Fibroblast of lung (primary cell): ENCODE measurements at regions not wholly inside any gene's neighbourhood (a gene's known extent, or its start where the extent isn't known, plus 50 kb on each side); places are given as distances from the start of the nearest gene placed in this dataset.

ENCODE experiments used
- DNase-seq, 2 donors: peaks; one replicate each; pipeline versions ENCODE4 v3.0.0 to v3.0.0-alpha.2; 2010; ENCODE audit warnings: low read depth in 2 of 2
- H2AFZ ChIP-seq: 2 replicates; pipeline ENCODE4 v1.5.1; 2012; ENCODE audit warnings: low read length, control low read depth, inconsistent platforms
- H3K27ac ChIP-seq: 2 replicates; pipeline ENCODE4 v1.5.1; 2011; ENCODE audit warnings: low read length, control low read depth; ENCODE audit not compliant: insufficient read depth
- H3K27me3 ChIP-seq: 2 replicates; pipeline ENCODE4 v1.5.1; 2011; ENCODE audit warnings: mild to moderate bottlenecking, low read length; ENCODE audit not compliant: control insufficient read depth, insufficient read depth
- H3K36me3 ChIP-seq: 2 replicates; pipeline ENCODE4 v1.5.1; 2011; ENCODE audit warnings: low read length; ENCODE audit not compliant: control insufficient read depth, insufficient read depth
- H3K4me1 ChIP-seq: 2 replicates; pipeline ENCODE4 v1.5.1; 2011; ENCODE audit warnings: low read length; ENCODE audit not compliant: control insufficient read depth, insufficient read depth; ENCODE audit errors: extremely low read depth
- H3K4me2 ChIP-seq: 2 replicates; pipeline ENCODE4 v1.5.1; 2011; ENCODE audit warnings: low read length, control low read depth; ENCODE audit not compliant: insufficient read depth; ENCODE audit errors: extremely low read depth
- H3K4me3 ChIP-seq, 4 experiments: fragments of 200-600 bp in 1 of 4; sonication (generic) in 1 of 4; replicated peaks in 1 of 4; 2 replicates each; pipeline ENCODE4 v1.5.1; 2011 to 2016; ENCODE audit warnings: low read length in 4 of 4, low read depth in 3 of 4, mild to moderate bottlenecking in 3 of 4, control low read depth in 2 of 4, inconsistent platforms in 1 of 4, mixed read lengths in 1 of 4; ENCODE audit not compliant: insufficient read depth in 1 of 4; ENCODE audit errors: control extremely low read depth in 1 of 4
- H3K79me2 ChIP-seq: 2 replicates; pipeline ENCODE4 v1.5.1; 2012; ENCODE audit warnings: mild to moderate bottlenecking, low read length, inconsistent platforms; ENCODE audit not compliant: control insufficient read depth, insufficient read depth
- H3K9ac ChIP-seq: 2 replicates; pipeline ENCODE4 v1.5.1; 2011; ENCODE audit warnings: mild to moderate bottlenecking, low read length, control low read depth; ENCODE audit not compliant: insufficient read depth
- H3K9me3 ChIP-seq: 2 replicates; pipeline ENCODE4 v1.5.1; 2012; ENCODE audit warnings: low read depth, low read length; ENCODE audit not compliant: control insufficient read depth, insufficient read depth
- H4K20me1 ChIP-seq: 2 replicates; pipeline ENCODE4 v1.5.1; 2011; ENCODE audit warnings: low read length; ENCODE audit not compliant: control insufficient read depth, insufficient read depth; ENCODE audit errors: extremely low read depth
- EZH2 ChIP-seq: IDR thresholded peaks from 2 replicates; pipeline ENCODE4 v1.5.1; 2012; ENCODE audit warnings: low read length, control low read depth, mild to moderate bottlenecking; ENCODE audit errors: missing control alignments
- TF ChIP-seq, protein P1 (sequence below), 2 donors: IDR thresholded peaks in 1 of 2; conservative IDR thresholded peaks in 1 of 2; 1 replicate in 1 of 2; 2 replicates in 1 of 2; pipeline ENCODE4 v1.5.1; 2011 to 2012; ENCODE audit warnings: low read length in 2 of 2, control low read depth in 1 of 2, inconsistent platforms in 1 of 2, low read depth in 1 of 2, mild to moderate bottlenecking in 1 of 2

- DNase-seq = peak in 1 of 2 donors; percentile 14
- TF ChIP-seq, protein P1, sequence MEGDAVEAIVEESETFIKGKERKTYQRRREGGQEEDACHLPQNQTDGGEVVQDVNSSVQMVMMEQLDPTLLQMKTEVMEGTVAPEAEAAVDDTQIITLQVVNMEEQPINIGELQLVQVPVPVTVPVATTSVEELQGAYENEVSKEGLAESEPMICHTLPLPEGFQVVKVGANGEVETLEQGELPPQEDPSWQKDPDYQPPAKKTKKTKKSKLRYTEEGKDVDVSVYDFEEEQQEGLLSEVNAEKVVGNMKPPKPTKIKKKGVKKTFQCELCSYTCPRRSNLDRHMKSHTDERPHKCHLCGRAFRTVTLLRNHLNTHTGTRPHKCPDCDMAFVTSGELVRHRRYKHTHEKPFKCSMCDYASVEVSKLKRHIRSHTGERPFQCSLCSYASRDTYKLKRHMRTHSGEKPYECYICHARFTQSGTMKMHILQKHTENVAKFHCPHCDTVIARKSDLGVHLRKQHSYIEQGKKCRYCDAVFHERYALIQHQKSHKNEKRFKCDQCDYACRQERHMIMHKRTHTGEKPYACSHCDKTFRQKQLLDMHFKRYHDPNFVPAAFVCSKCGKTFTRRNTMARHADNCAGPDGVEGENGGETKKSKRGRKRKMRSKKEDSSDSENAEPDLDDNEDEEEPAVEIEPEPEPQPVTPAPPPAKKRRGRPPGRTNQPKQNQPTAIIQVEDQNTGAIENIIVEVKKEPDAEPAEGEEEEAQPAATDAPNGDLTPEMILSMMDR (conservative IDR thresholded peaks at IDR 0.05 in 1 of 2, IDR thresholded peaks at IDR 0.05 in 1 of 2; ENCODE audit: low read depth in 1 of 2, low read length in 2 of 2) = no peak
- no peak for TF ChIP-seq EZH2
- no peaks in the 10 kb centered on the region for H3K4me1 ChIP-seq
- H3K79me2 ChIP-seq = no peaks in the 10 kb centered on the region
- no peak overlapping the region for H3K9ac ChIP-seq
- H3K4me2 ChIP-seq = no peak overlapping the region
- no peaks in the 10 kb centered on the region for H3K27me3 ChIP-seq
- H2AFZ ChIP-seq = no peak overlapping the region
- no peaks in the 10 kb centered on the region for H3K9me3 ChIP-seq
- no peak overlapping the region for H3K4me3 ChIP-seq
- H4K20me1 ChIP-seq = no peaks in the 10 kb centered on the region
- no peaks in the 10 kb centered on the region for H3K36me3 ChIP-seq
- no peak overlapping the region for H3K27ac ChIP-seq
Observed at GRCh38 chr15:99863550-99864198, 130.4 kb upstream of the LYSMD4 start.

- no peak for TF ChIP-seq EZH2
- TF ChIP-seq, protein P1 (conservative IDR thresholded peaks at IDR 0.05 in 1 of 2, IDR thresholded peaks at IDR 0.05 in 1 of 2; ENCODE audit: low read depth in 1 of 2, low read length in 2 of 2) = no peak
- H3K9ac ChIP-seq = no peak overlapping the region
- H3K27me3 ChIP-seq = no peaks in the 10 kb centered on the region
- no peak for DNase-seq
- H3K27ac ChIP-seq = no peak overlapping the region
- H4K20me1 ChIP-seq = no peaks in the 10 kb centered on the region
- no peaks in the 10 kb centered on the region for H3K79me2 ChIP-seq
- no peak overlapping the region for H3K4me3 ChIP-seq
- H2AFZ ChIP-seq = no peak overlapping the region
- H3K4me2 ChIP-seq = no peak overlapping the region
- H3K4me1 ChIP-seq = no peaks in the 10 kb centered on the region
- no peaks in the 10 kb centered on the region for H3K9me3 ChIP-seq
- H3K36me3 ChIP-seq = no peaks in the 10 kb centered on the region
Observed at GRCh38 chr15:99857836-99858235, 124.6 kb upstream of the LYSMD4 start.

- Histone ChIP-seq H4K20me1 (no peaks in the 10 kb centered on the region), H3K4me1 (no peaks in the 10 kb centered on the region), H3K36me3 (no peaks in the 10 kb centered on the region), H2AFZ (no peak overlapping the region), H3K27ac (no peak overlapping the region), H3K27me3 (no peaks in the 10 kb centered on the region), H3K79me2 (no peaks in the 10 kb centered on the region), H3K9ac (no peak overlapping the region), H3K4me3 (no peak overlapping the region), H3K4me2 (no peak overlapping the region), H3K9me3 (no peaks in the 10 kb centered on the region)
- no peak for TF ChIP-seq EZH2
- TF ChIP-seq, protein P1 (conservative IDR thresholded peaks at IDR 0.05 in 1 of 2, IDR thresholded peaks at IDR 0.05 in 1 of 2; ENCODE audit: low read depth in 1 of 2, low read length in 2 of 2) = no peak
- peak in 1 of 2 donors; percentile 2 for DNase-seq
Observed at GRCh38 chr15:99850517-99850916, 117.3 kb upstream of the LYSMD4 start.
